ENCODE measurements at regions not wholly inside any gene's neighbourhood (a gene's known extent, or its start where the extent isn't known, plus 50 kb on each side); places are given as distances from the start of the nearest gene placed in this dataset.

GRCh38 chr3:57009802-57010201, 50.7 kb upstream of the SPATA12 start:
- no peak for DNase-seq (ENCODE audit: low read depth)

- DNase-seq (ENCODE audit: low read depth) = no peak
These were observed 51.1 kb upstream of the SPATA12 start for GRCh38 chr3:57009367-57009766.

- DNase-seq (ENCODE audit: low read depth) = no peak
These were observed 52.7 kb upstream of the SPATA12 start for GRCh38 chr3:57007521-57008460.

GRCh38 chr3:57006949-57007419, 53.5 kb upstream of the SPATA12 start:
- DNase-seq (ENCODE audit: low read depth) = no peak

GRCh38 chr3:57006179-57006657, 54.2 kb upstream of the SPATA12 start:
- no peak for DNase-seq (ENCODE audit: low read depth)

GRCh38 chr3:57004229-57004628, 56.2 kb upstream of the SPATA12 start:
- no peak for DNase-seq (ENCODE audit: low read depth)

GRCh38 chr3:57003676-57004075, 56.8 kb upstream of the SPATA12 start:
- no peak for DNase-seq (ENCODE audit: low read depth)

GRCh38 chr3:57001356-57001755, 59.1 kb upstream of the SPATA12 start:
- DNase-seq (ENCODE audit: low read depth) = no peak

- DNase-seq (ENCODE audit: low read depth) = no peak
These were observed 60.5 kb upstream of the SPATA12 start for GRCh38 chr3:57000012-57000411.

GRCh38 chr3:56999547-56999946, 60.9 kb upstream of the SPATA12 start:
- no peak for DNase-seq (ENCODE audit: low read depth)

- DNase-seq (ENCODE audit: low read depth) = no peak
These were observed 62.4 kb upstream of the SPATA12 start for GRCh38 chr3:56998076-56998529.

- no peak for DNase-seq (ENCODE audit: low read depth)
These were observed 62.8 kb upstream of the SPATA12 start for GRCh38 chr3:56997675-56998074.

GRCh38 chr3:56997041-56997440, 63.4 kb upstream of the SPATA12 start:
- no peak for DNase-seq (ENCODE audit: low read depth)

GRCh38 chr3:56994391-56994790, 66.1 kb upstream of the SPATA12 start:
- DNase-seq (ENCODE audit: low read depth) = no peak

- no peak for DNase-seq (ENCODE audit: low read depth)
These were observed 69.8 kb upstream of the SPATA12 start for GRCh38 chr3:56990641-56991015.

GRCh38 chr3:56989977-56990640, 70.4 kb upstream of the SPATA12 start:
- DNase-seq (ENCODE audit: low read depth) = no peak

- DNase-seq (ENCODE audit: low read depth) = no peak
These were observed 71.1 kb upstream of the SPATA12 start for GRCh38 chr3:56989169-56989976.

GRCh38 chr3:56988458-56989168, 71.9 kb upstream of the SPATA12 start:
- DNase-seq (ENCODE audit: low read depth) = peak; percentile 44

- no peak for DNase-seq (ENCODE audit: low read depth)
These were observed 73.1 kb upstream of the SPATA12 start for GRCh38 chr3:56987238-56987895.

- no peak for DNase-seq (ENCODE audit: low read depth)
These were observed 74.1 kb upstream of the SPATA12 start for GRCh38 chr3:56986347-56986746.

- no peak for DNase-seq (ENCODE audit: low read depth)
These were observed 74.6 kb upstream of the SPATA12 start for GRCh38 chr3:56985878-56986277.

Data from stimulated activated CD8-positive, alpha-beta memory T cell treated with anti-CD3 and anti-CD28 coated beads, Interleukin-7, amount 100 ng/mL, for 24 hours (primary cell).